ENCODE measurements at regions not wholly inside any gene's neighbourhood (a gene's known extent, or its start where the extent isn't known, plus 50 kb on each side); places are given as distances from the start of the nearest gene placed in this dataset.

DNA sequence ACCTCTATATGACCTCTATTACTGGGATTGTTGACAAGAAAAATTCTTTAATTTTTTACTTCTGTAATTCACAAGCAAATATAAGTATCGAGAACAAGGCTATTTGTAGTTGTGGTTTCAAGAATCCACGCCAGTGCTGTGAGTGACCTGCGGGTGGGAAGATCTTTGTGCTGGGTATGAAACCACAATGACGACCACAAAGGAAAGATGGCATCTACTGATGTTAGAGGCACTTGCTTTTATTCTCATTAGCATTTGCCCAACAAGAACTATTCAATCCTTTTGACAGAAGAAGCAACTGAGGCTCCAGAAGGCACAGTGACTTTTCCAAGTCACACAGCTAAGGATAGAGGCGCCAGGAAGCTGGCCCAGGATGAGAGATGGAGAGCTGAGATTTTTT, 1054.9 kb downstream of the TBC1D22A start:
- TF ChIP-seq, protein P1, sequence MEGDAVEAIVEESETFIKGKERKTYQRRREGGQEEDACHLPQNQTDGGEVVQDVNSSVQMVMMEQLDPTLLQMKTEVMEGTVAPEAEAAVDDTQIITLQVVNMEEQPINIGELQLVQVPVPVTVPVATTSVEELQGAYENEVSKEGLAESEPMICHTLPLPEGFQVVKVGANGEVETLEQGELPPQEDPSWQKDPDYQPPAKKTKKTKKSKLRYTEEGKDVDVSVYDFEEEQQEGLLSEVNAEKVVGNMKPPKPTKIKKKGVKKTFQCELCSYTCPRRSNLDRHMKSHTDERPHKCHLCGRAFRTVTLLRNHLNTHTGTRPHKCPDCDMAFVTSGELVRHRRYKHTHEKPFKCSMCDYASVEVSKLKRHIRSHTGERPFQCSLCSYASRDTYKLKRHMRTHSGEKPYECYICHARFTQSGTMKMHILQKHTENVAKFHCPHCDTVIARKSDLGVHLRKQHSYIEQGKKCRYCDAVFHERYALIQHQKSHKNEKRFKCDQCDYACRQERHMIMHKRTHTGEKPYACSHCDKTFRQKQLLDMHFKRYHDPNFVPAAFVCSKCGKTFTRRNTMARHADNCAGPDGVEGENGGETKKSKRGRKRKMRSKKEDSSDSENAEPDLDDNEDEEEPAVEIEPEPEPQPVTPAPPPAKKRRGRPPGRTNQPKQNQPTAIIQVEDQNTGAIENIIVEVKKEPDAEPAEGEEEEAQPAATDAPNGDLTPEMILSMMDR (IDR thresholded peaks at IDR 0.05; ENCODE audit: extremely low read depth, missing control alignments) = no peak
- DNase-seq (ENCODE audit: low spot score) = no peak

DNA sequence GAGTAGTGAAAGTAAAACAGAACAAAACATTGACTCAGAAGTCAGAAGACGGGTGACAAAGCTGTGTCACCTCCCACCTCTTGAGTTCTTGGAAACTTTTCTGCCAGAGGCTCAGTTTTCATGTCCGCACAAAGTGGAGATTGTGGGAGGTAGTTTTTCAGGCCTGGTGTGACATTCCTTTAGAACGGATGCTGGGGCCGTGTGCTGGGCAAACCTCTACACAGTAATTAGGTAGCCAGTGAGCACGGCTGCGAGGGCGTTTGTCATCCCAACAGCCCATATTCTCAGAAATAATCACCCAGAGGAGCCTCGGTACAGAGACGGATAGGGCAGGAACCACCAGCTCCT, 1054.4 kb downstream of the TBC1D22A start:
- no peak for DNase-seq (ENCODE audit: low spot score)
- TF ChIP-seq, protein P1 (IDR thresholded peaks at IDR 0.05; ENCODE audit: extremely low read depth, missing control alignments) = no peak

DNA sequence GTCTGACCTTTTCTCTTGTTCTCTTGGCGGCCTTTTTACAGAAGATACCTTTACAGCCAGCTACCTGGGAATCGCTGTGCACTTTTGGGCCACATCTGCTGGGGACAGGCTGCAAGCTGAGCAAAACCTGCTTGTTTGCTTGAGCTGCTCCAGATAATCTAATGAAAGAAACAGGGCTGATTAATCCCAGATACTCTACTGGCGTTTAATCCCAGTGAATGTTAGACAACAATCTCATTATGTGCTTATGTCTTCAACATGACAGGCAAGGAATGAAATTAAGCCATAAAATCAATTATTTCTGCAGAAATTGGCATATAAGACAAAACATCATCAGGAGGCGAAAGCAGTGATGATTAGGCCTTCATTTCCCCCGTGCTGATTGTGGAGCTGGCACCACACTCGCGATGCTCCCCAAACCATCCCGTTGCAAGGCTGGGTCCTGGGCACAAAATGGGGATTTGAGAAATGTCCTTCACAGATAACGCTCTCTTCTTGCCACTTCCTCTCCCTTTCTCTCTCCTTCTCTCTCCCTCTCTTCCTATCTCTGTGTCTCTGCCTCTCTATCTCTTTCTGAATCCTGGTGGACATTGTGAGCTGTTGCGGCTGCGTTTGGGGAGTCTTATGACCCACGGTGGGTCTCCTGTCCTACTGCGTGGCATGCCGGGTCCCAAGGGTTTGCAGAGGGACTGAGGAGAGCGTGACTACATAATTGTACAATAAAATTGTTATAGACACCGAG, 1053.8 kb downstream of the TBC1D22A start:
- no peak for DNase-seq (ENCODE audit: low spot score)
- TF ChIP-seq, protein P1 (IDR thresholded peaks at IDR 0.05; ENCODE audit: extremely low read depth, missing control alignments) = no peak

DNA sequence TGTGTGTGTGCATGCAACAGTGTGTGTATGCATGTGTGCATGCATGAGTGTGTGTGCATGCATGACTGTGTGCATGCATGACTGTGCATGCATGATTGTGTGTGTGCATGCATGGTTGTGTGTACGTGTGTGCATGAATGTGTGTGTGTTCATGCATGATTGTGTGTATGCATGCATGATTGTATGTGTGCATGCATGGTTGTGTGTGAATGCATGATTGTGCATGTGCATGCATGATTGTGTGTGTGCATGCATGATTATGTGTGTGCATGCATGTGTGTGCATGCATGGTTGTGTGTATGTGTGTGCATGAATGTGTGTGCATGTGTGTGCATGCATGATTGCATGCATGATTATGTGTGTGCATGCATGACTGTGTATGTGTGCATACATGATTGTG, 1052.0 kb downstream of the TBC1D22A start:
- TF ChIP-seq, protein P1 (IDR thresholded peaks at IDR 0.05; ENCODE audit: extremely low read depth, missing control alignments) = no peak
- DNase-seq (ENCODE audit: low spot score) = no peak

DNA sequence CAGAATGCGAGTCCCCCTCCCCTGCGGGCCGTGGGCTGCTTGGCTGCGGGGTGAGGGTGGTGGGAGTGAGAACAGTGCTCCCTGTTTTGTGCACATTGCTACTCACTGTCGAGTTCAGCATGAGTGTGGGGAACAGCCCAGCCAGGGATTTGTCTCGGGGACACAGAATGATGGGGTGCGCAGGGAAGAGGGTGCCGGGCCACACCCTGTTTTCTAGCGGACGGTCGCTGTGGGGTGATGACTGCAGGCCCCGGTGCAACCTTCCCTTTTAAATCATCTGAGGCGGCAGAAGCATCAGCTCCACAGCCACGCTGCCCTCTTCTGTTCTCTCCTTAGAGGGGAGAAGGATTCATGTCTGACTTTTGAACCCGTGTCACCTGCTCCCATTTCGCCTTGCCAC, 1051.2 kb downstream of the TBC1D22A start:
- TF ChIP-seq, protein P1 (IDR thresholded peaks at IDR 0.05; ENCODE audit: extremely low read depth, missing control alignments) = no peak
- no peak for DNase-seq (ENCODE audit: low spot score)

DNA sequence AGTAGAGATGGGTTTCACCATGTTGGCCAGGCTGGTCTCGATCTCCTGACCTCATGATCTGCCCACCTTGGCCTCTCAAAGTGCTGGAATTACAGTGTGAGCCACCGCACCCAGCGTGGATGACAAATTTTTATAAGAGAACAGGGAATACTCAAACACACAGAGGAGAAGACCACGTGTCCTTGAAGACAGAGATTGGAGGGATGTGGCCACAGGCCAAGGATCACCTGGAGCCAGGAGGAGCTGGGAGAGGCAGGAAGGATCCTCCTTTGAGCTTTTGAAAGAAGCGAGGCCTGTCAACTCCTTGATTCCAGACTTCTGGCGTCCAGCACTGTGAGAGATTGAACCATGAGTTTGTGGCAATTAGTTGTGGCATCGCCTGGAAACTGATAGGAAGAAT, 1049.5 kb downstream of the TBC1D22A start:
- TF ChIP-seq, protein P1 (IDR thresholded peaks at IDR 0.05; ENCODE audit: extremely low read depth, missing control alignments) = no peak
- DNase-seq (ENCODE audit: low spot score) = no peak

DNA sequence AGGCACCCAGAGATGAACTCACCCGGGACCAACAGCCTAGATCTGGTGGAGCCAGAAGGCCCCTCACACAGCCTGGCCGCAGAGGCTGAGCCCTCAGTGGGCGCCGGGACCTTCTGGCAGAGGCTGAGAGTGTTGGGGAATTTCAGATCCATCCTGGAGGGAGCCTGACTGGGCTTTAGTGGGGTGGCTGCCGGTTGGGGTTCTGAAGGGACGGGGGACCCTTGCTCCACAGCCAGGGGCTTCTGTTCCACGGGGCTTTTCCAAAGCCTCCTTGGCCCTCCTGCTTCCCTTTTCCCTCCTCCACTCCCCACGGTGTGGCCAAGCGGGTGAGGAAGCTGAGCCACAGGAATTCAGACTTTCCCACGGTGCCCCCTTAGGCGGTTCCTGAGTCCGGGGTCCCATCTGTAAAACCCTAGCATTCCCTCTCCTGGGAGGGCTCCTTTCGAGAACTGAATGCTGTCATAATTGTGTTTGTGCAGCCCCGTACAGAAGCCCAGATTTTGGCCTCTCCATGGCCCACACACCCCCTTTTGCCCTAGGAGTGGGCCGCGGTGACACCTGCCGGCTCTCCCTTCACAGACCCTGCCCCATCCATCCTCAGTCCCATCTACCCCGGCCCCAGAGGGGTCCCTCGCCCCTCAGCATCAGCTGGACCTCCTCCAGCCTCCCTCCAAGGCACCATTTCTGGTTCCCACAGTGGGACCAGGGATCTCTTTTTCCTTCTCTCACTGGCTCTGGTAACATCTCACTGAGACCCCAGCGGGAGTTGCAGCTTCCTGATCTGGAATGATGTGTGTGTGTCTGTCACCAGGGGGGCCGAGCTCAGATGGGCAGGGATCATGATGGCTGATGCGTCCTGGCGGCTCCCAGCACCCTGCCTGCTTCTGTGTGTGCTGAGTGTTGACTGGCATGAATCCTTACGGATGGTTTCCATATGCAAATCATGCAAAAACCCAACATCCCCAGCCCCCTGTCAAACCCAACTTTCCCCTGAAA, 1048.4 kb downstream of the TBC1D22A start:
- TF ChIP-seq, protein P1 (IDR thresholded peaks at IDR 0.05; ENCODE audit: extremely low read depth, missing control alignments) = no peak
- DNase-seq (ENCODE audit: low spot score) = no peak

All from GM20000 (cell line).